ENCODE measurements at regions not wholly inside any gene's neighbourhood (a gene's known extent, or its start where the extent isn't known, plus 50 kb on each side); places are given as distances from the start of the nearest gene placed in this dataset.

GRCh38 chr16:5854027-5854426 is 756.4 kb upstream of the EEF2KMT start:
- no peaks in the 10 kb centered on the region for H3K4me1 ChIP-seq
- H3K9me3 ChIP-seq = no peaks in the 10 kb centered on the region
- DNase-seq (ENCODE audit: low spot score) = no peak
- H3K36me3 ChIP-seq = no peaks in the 10 kb centered on the region
- TF ChIP-seq CTCF (IDR thresholded peaks at IDR 0.05) = no peak
- no peak overlapping the region for H3K4me3 ChIP-seq
- no peaks in the 10 kb centered on the region for H3K27me3 ChIP-seq
- H3K27ac ChIP-seq = no peak overlapping the region

DNA sequence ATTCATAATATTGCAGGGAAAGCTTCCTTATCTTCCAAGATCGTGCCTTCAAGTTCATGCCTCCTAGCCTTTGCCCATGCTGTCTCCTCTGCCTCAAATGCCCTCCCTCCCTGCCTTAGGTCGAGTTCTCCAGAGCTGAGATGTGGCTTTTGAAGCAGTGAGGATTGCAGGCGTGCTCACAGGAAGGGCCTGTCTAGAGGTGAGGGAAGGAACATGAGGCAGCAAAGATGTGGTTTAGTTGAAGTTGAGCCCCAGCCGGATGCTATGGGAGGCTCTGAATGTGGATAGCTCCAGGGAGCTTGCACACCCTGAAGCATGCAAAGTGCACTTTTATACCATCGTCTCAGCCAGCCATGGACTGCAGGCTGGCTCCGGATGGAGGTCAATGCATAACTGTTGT is 754.6 kb upstream of the EEF2KMT start:
- no peak for TF ChIP-seq CTCF (IDR thresholded peaks at IDR 0.05)
- DNase-seq (ENCODE audit: low spot score) = no peak

GRCh38 chr16:5851393-5851982 is 753.9 kb upstream of the EEF2KMT start:
- Histone ChIP-seq H3K27me3 (no peaks in the 10 kb centered on the region), H3K9me3 (no peaks in the 10 kb centered on the region), H3K4me3 (no peak overlapping the region), H3K27ac (no peak overlapping the region), H3K36me3 (no peaks in the 10 kb centered on the region), H3K4me1 (no peaks in the 10 kb centered on the region)
- no peak for DNase-seq (ENCODE audit: low spot score)
- no peak for TF ChIP-seq CTCF (IDR thresholded peaks at IDR 0.05)

More for the DNA sequence above, 754.6 kb upstream of the EEF2KMT start:
- Histone ChIP-seq H3K9me3 (no peaks in the 10 kb centered on the region), H3K27ac (no peak overlapping the region), H3K4me3 (no peak overlapping the region), H3K36me3 (no peaks in the 10 kb centered on the region), H3K27me3 (no peaks in the 10 kb centered on the region), H3K4me1 (no peaks in the 10 kb centered on the region)

- no peaks in the 10 kb centered on the region for H3K4me1 ChIP-seq
- no peaks in the 10 kb centered on the region for H3K36me3 ChIP-seq
- no peak overlapping the region for H3K4me3 ChIP-seq
- no peak for DNase-seq (ENCODE audit: low spot score)
- no peak for TF ChIP-seq CTCF (IDR thresholded peaks at IDR 0.05)
- H3K27me3 ChIP-seq = no peaks in the 10 kb centered on the region
- H3K27ac ChIP-seq = no peak overlapping the region
- H3K9me3 ChIP-seq = no peaks in the 10 kb centered on the region
These were observed 753.2 kb upstream of the EEF2KMT start for GRCh38 chr16:5850632-5851392.

DNA sequence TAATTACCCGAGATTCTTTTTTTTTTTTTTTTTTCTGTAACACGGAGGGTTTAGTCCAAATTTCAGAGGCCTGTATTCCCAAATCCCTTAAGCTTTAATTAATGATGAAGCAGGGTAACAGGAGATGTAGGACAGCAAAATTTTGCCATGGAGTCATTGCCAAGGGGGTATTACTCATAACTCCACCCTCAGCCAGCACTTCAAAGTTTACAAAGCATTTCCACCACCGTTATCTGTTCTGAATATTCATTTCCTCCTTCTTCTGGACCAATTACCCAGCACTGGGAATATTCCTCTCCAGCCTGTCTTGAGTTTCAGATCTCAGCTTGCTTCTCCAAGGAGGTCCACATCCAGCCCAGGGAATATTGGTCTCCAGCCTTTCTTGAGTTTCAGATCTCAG is 747.5 kb upstream of the EEF2KMT start:
- no peak overlapping the region for H3K27ac ChIP-seq
- no peak for DNase-seq (ENCODE audit: low spot score)
- H3K9me3 ChIP-seq = no peaks in the 10 kb centered on the region
- no peaks in the 10 kb centered on the region for H3K36me3 ChIP-seq
- no peak for TF ChIP-seq CTCF (IDR thresholded peaks at IDR 0.05)
- no peak overlapping the region for H3K4me3 ChIP-seq
- no peaks in the 10 kb centered on the region for H3K4me1 ChIP-seq
- no peaks in the 10 kb centered on the region for H3K27me3 ChIP-seq

All from right atrium auricular region (tissue), 2 donors.